Liver (tissue), 3 donors: ENCODE measurements at regions not wholly inside any gene's neighbourhood (a gene's known extent, or its start where the extent isn't known, plus 50 kb on each side); places are given as distances from the start of the nearest gene placed in this dataset.

Source experiments
- CTCF ChIP-seq: fragments of 150-350 bp; IDR thresholded peaks from 2 replicates; pipeline ENCODE4 v1.5.1; 2017; ENCODE audit warnings: improper control_type of control experiment, low read depth, low read length; ENCODE audit not compliant: missing input control
- GABPA ChIP-seq, 2 donors: IDR thresholded peaks in 1 of 2; conservative IDR thresholded peaks in 1 of 2; 2 replicates each; pipeline ENCODE4 v1.6.1; 2016; ENCODE audit warnings: antibody characterized with exemption in 2 of 2, mild to moderate bottlenecking in 1 of 2, moderate library complexity in 1 of 2
- donor health status: healthy.
- donor health status: healthy.

DNA sequence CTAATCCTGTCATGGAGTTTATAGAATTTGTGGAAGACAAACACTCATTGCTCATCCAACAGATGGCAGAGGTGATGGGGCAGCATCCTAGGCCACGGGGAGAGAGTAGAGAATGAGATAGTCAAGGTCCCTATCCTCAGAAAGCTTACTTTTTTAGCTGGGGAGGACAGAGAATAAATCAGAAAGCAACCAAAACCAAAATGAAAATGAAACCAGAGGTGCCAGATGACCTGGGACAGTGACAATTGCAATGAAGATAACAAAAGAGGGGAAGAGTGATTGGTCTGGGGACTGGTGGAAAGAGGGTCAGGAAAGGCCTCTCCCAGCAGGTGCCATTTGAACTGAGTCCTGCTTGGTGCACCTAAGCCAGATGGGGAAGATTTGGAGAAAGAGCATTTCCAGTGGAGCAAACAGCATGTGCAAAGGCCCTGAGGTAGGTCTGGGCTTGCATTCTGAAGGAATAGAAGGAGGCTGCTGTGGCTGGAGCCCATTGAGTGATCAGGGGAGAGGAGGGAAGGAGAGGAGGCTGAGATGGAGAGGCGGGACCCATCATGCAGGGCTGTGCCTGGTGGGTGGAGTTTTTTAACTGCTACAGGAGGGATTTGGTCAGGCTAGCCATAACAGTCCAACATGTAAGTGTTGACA is 164.1 kb downstream of the RPS24 start:
- TF ChIP-seq GABPA (IDR thresholded peaks at IDR 0.05 in 1 of 2, conservative IDR thresholded peaks at IDR 0.05 in 1 of 2) (no peak), CTCF (no peak)
